BE2C (cell line): ENCODE measurements at regions not wholly inside any gene's neighbourhood (a gene's known extent, or its start where the extent isn't known, plus 50 kb on each side); places are given as distances from the start of the nearest gene placed in this dataset.

Source experiments
- DNase-seq: peaks from one replicate; pipeline ENCODE4 v3.0.0-alpha.2; 2020
- H3K27me3 ChIP-seq: fragments of 250-450 bp; sonication (Bioruptor Pico); 2 replicates; pipeline ENCODE4 v1.5.1; 2020; ENCODE audit warnings: mild to moderate bottlenecking
- H3K36me3 ChIP-seq: fragments of 250-450 bp; sonication (Bioruptor Pico); 2 replicates; pipeline ENCODE4 v1.5.1; 2020; ENCODE audit warnings: mild to moderate bottlenecking
- H3K4me1 ChIP-seq: fragments of 250-450 bp; sonication (Bioruptor Pico); 2 replicates; pipeline ENCODE4 v1.5.1; 2020
- H3K4me3 ChIP-seq: 2 replicates; pipeline ENCODE4 v1.5.1; 2011; ENCODE audit warnings: low read depth, low read length
- H3K9me3 ChIP-seq: fragments of 250-450 bp; sonication (Bioruptor Pico); 2 replicates; pipeline ENCODE4 v1.5.1; 2020
- CTCF ChIP-seq: IDR thresholded peaks from 2 replicates; pipeline ENCODE4 v1.5.1; 2012; ENCODE audit warnings: mild to moderate bottlenecking, low read depth, low read length

GRCh38 chr7:32241636-32242035 is 171.4 kb upstream of the PDE1C start:
- no peak for DNase-seq
- Histone ChIP-seq H3K9me3 (no peaks in the 10 kb centered on the region), H3K36me3 (no peaks in the 10 kb centered on the region), H3K4me1 (no peaks in the 10 kb centered on the region), H3K27me3 (no peaks in the 10 kb centered on the region), H3K4me3 (no peak overlapping the region)
- TF ChIP-seq CTCF: no peak

DNA sequence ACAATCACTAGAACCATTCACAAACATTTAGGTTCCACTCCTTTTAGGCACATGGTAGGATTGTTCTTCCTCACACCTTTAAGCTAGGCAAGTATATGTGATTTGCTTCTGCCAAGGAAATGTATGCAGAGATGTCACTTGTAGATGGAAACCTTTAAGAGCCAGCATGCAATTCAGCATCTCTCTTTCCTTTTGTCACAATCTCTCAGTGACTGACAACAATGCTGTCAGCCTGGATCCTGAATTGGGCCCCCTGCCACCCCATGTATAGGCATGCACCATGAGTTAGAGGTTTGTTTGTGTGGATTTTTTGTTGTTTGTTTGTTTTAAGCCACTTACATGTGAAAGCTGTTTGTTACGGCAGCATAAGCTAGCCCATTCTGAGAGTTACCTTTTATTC is 169.6 kb upstream of the PDE1C start:
- Histone ChIP-seq H3K36me3 (no peaks in the 10 kb centered on the region), H3K4me3 (no peak overlapping the region), H3K4me1 (no peaks in the 10 kb centered on the region), H3K9me3 (no peaks in the 10 kb centered on the region), H3K27me3 (no peaks in the 10 kb centered on the region)
- DNase-seq: no peak
- no peak for TF ChIP-seq CTCF

DNA sequence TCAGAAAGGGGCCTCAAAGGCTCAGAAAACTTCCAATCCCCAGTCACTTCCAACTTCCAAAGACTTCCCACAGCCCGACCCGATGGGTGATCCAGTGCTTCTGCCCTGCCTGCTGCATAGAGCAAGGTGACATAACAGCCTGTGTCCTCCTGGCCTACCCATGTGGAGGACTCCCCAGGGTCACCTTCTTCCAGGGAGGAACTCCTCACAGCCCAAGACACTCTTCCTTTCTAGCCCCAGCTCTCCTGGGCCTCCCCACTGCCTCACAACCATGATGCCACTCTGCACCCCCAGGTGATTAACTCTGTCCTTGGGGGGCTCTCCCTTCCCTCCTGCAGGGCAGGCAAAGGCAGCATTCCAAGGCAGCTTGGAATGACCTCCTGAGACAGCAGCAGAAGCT is 158.4 kb upstream of the PDE1C start:
- no peaks in the 10 kb centered on the region for H3K36me3 ChIP-seq
- TF ChIP-seq CTCF: no peak
- no peak for DNase-seq
- no peak overlapping the region for H3K4me3 ChIP-seq
- no peaks in the 10 kb centered on the region for H3K4me1 ChIP-seq
- no peaks in the 10 kb centered on the region for H3K9me3 ChIP-seq
- H3K27me3 ChIP-seq: peaks cover 2% of the 10 kb centered on the region; the same call in 1 of the 2 replicates

DNA sequence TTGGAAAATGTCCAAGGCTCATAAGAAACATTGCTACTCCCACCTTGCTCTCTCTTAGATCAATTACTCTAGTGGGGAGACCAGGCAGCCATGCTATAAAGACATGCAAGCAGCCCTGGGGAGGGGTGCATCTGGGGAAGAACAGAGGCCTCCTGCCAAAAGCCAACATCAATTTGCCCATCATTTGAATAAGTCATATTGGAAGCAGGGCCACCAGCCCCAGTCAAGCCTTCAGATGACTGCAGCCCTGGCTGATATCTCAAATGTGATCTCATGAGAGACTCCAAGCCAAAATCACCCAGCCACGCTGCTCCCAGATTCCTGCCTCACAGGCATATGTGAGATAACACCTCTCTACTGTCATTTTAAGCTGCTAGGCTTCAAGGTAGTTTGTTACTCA is 157.5 kb upstream of the PDE1C start:
- no peak for DNase-seq
- H3K27me3 ChIP-seq: peaks cover 2% of the 10 kb centered on the region; the same call in 1 of the 2 replicates
- TF ChIP-seq CTCF: no peak
- no peaks in the 10 kb centered on the region for H3K36me3 ChIP-seq
- no peaks in the 10 kb centered on the region for H3K4me1 ChIP-seq
- H3K9me3 ChIP-seq: no peaks in the 10 kb centered on the region
- no peak overlapping the region for H3K4me3 ChIP-seq

- Histone ChIP-seq H3K4me3 (no peak overlapping the region), H3K9me3 (no peaks in the 10 kb centered on the region), H3K27me3 (peaks cover 2% of the 10 kb centered on the region; the same call in 1 of the 2 replicates), H3K36me3 (no peaks in the 10 kb centered on the region), H3K4me1 (no peaks in the 10 kb centered on the region)
- no peak for DNase-seq
- TF ChIP-seq CTCF: no peak
These were observed 154.1 kb upstream of the PDE1C start for GRCh38 chr7:32224276-32224675.

- no peak for DNase-seq
These were observed 153.5 kb upstream of the PDE1C start for GRCh38 chr7:32223721-32224120.

More at GRCh38 chr7:32223721-32224120, 153.5 kb upstream of the PDE1C start:
- no peak for TF ChIP-seq CTCF
- no peaks in the 10 kb centered on the region for H3K36me3 ChIP-seq
- no peaks in the 10 kb centered on the region for H3K4me1 ChIP-seq
- H3K27me3 ChIP-seq: peaks cover 2% of the 10 kb centered on the region; the same call in 1 of the 2 replicates
- no peaks in the 10 kb centered on the region for H3K9me3 ChIP-seq
- H3K4me3 ChIP-seq: no peak overlapping the region
